IPS-20b (cell line): ENCODE measurements at regions not wholly inside any gene's neighbourhood (a gene's known extent, or its start where the extent isn't known, plus 50 kb on each side); places are given as distances from the start of the nearest gene placed in this dataset.

Experiments used
- H3K27ac ChIP-seq: one replicate; pipeline ENCODE4 v1.5.1; 2013; ENCODE audit warnings: low read length
- H3K27me3 ChIP-seq: 2 replicates; pipeline ENCODE4 v1.6.1; 2013; ENCODE audit warnings: mild to moderate bottlenecking, low read length, inconsistent platforms; ENCODE audit not compliant: insufficient read depth
- H3K36me3 ChIP-seq: 2 replicates; pipeline ENCODE4 v1.6.1; 2013; ENCODE audit warnings: low read depth, mild to moderate bottlenecking, inconsistent platforms, low read length, moderate library complexity; ENCODE audit not compliant: insufficient read depth
- H3K4me1 ChIP-seq: 2 replicates; pipeline ENCODE4 v1.6.1; 2013; ENCODE audit warnings: mild to moderate bottlenecking, control low read depth, inconsistent platforms, low read length, moderate library complexity; ENCODE audit not compliant: insufficient read depth
- H3K4me3 ChIP-seq: 2 replicates; pipeline ENCODE4 v1.5.1; 2013; ENCODE audit warnings: mild to moderate bottlenecking, low read length, inconsistent platforms
- H3K9ac ChIP-seq: 2 replicates; pipeline ENCODE4 v1.6.1; 2013; ENCODE audit warnings: low read depth, mild to moderate bottlenecking, inconsistent platforms, low read length, moderate library complexity
- H3K9me3 ChIP-seq: 2 replicates; pipeline ENCODE4 v1.6.1; 2013; ENCODE audit warnings: mild to moderate bottlenecking, low read depth, low read length, inconsistent platforms; ENCODE audit not compliant: insufficient read depth

- H3K36me3 ChIP-seq: no peaks in the 10 kb centered on the region
- H3K4me1 ChIP-seq: no peaks in the 10 kb centered on the region
- no peak overlapping the region for H3K4me3 ChIP-seq
- no peak overlapping the region for H3K9ac ChIP-seq
- H3K9me3 ChIP-seq: peaks cover 16% of the 10 kb centered on the region; the same call in 1 of the 2 replicates
- no peak overlapping the region for H3K27ac ChIP-seq
- no peaks in the 10 kb centered on the region for H3K27me3 ChIP-seq
Measured at GRCh38 chr5:5583023-5583765, 160.7 kb downstream of the ICE1 start.

GRCh38 chr5:5581080-5581479 lies 158.6 kb downstream of the ICE1 start:
- Histone ChIP-seq H3K4me1 (no peaks in the 10 kb centered on the region), H3K36me3 (no peaks in the 10 kb centered on the region), H3K9ac (no peak overlapping the region), H3K27ac (no peak overlapping the region), H3K4me3 (no peak overlapping the region), H3K9me3 (peaks cover 6% of the 10 kb centered on the region; the same call in 1 of the 2 replicates), H3K27me3 (no peaks in the 10 kb centered on the region)

- Histone ChIP-seq H3K27me3 (no peaks in the 10 kb centered on the region), H3K9ac (no peak overlapping the region), H3K27ac (no peak overlapping the region), H3K4me1 (peaks cover 5% of the 10 kb centered on the region; the same call in 1 of the 2 replicates), H3K36me3 (no peaks in the 10 kb centered on the region), H3K9me3 (no peaks in the 10 kb centered on the region), H3K4me3 (no peak overlapping the region)
Measured at GRCh38 chr5:5576744-5577143, 154.3 kb downstream of the ICE1 start.

- Histone ChIP-seq H3K36me3 (no peaks in the 10 kb centered on the region), H3K27ac (no peak overlapping the region), H3K9me3 (no peaks in the 10 kb centered on the region), H3K4me1 (peaks cover 5% of the 10 kb centered on the region; the same call in 1 of the 2 replicates), H3K9ac (no peak overlapping the region), H3K4me3 (no peak overlapping the region), H3K27me3 (no peaks in the 10 kb centered on the region)
Measured at GRCh38 chr5:5575461-5575860, 153.0 kb downstream of the ICE1 start.

GRCh38 chr5:5573798-5574380 lies 151.4 kb downstream of the ICE1 start:
- no peak overlapping the region for H3K9ac ChIP-seq
- H3K9me3 ChIP-seq: no peaks in the 10 kb centered on the region
- no peaks in the 10 kb centered on the region for H3K27me3 ChIP-seq
- peaks cover 5% of the 10 kb centered on the region; the same call in 1 of the 2 replicates for H3K4me1 ChIP-seq
- H3K36me3 ChIP-seq: no peaks in the 10 kb centered on the region
- no peak overlapping the region for H3K27ac ChIP-seq
- H3K4me3 ChIP-seq: no peak overlapping the region

- peaks cover 5% of the 10 kb centered on the region; the same call in 1 of the 2 replicates for H3K4me1 ChIP-seq
- H3K36me3 ChIP-seq: no peaks in the 10 kb centered on the region
- H3K9ac ChIP-seq: no peak overlapping the region
- H3K27ac ChIP-seq: no peak overlapping the region
- no peak overlapping the region for H3K4me3 ChIP-seq
- H3K27me3 ChIP-seq: no peaks in the 10 kb centered on the region
- no peaks in the 10 kb centered on the region for H3K9me3 ChIP-seq
Measured at GRCh38 chr5:5572976-5573797, 150.7 kb downstream of the ICE1 start.

- H3K9ac ChIP-seq: no peak overlapping the region
Measured at GRCh38 chr5:5572010-5572865, 149.8 kb downstream of the ICE1 start.

GRCh38 chr5:5570646-5571045 lies 148.2 kb downstream of the ICE1 start:
- no peak overlapping the region for H3K4me3 ChIP-seq
- H3K27ac ChIP-seq: no peak overlapping the region
- peaks cover 5% of the 10 kb centered on the region; the same call in 1 of the 2 replicates for H3K4me1 ChIP-seq
- H3K27me3 ChIP-seq: no peaks in the 10 kb centered on the region
- no peaks in the 10 kb centered on the region for H3K36me3 ChIP-seq
- no peak overlapping the region for H3K9ac ChIP-seq
- no peaks in the 10 kb centered on the region for H3K9me3 ChIP-seq

More at GRCh38 chr5:5572010-5572865, 149.8 kb downstream of the ICE1 start:
- Histone ChIP-seq H3K4me1 (peaks cover 5% of the 10 kb centered on the region; the same call in 1 of the 2 replicates), H3K9me3 (no peaks in the 10 kb centered on the region), H3K27ac (no peak overlapping the region), H3K27me3 (no peaks in the 10 kb centered on the region), H3K4me3 (no peak overlapping the region), H3K36me3 (no peaks in the 10 kb centered on the region)

- Histone ChIP-seq H3K9ac (no peak overlapping the region), H3K4me3 (no peak overlapping the region), H3K4me1 (0 out of 2 replicates have a peak, but pooled peaks cover 3% of the 10 kb centered on the region), H3K27me3 (no peaks in the 10 kb centered on the region), H3K9me3 (no peaks in the 10 kb centered on the region), H3K27ac (no peak overlapping the region), H3K36me3 (no peaks in the 10 kb centered on the region)
Measured at GRCh38 chr5:5564898-5565297, 142.4 kb downstream of the ICE1 start.

- Histone ChIP-seq H3K36me3 (no peaks in the 10 kb centered on the region), H3K27me3 (no peaks in the 10 kb centered on the region), H3K27ac (no peak overlapping the region), H3K9me3 (no peaks in the 10 kb centered on the region), H3K4me3 (no peak overlapping the region), H3K9ac (no peak overlapping the region), H3K4me1 (0 out of 2 replicates have a peak, but pooled peaks cover 3% of the 10 kb centered on the region)
Measured at GRCh38 chr5:5560016-5560415, 137.5 kb downstream of the ICE1 start.
